COLO668 (cell line): ENCODE measurements at regions not wholly inside any gene's neighbourhood (a gene's known extent, or its start where the extent isn't known, plus 50 kb on each side); places are given as distances from the start of the nearest gene placed in this dataset.
A peak's percentile ranks its signal among the peaks of the same experiment; 100 is the strongest.
"Not testable (repeated sequence)": the region's sequence is repeated elsewhere in the genome, so short reads cannot be mapped to it uniquely, and the experiment has no call there.

Experiments
- DNase-seq: peaks from one replicate; lab custom pipeline; 2025; ENCODE audit not compliant: unreplicated experiment; lab: John Stamatoyannopoulos, UW

DNA sequence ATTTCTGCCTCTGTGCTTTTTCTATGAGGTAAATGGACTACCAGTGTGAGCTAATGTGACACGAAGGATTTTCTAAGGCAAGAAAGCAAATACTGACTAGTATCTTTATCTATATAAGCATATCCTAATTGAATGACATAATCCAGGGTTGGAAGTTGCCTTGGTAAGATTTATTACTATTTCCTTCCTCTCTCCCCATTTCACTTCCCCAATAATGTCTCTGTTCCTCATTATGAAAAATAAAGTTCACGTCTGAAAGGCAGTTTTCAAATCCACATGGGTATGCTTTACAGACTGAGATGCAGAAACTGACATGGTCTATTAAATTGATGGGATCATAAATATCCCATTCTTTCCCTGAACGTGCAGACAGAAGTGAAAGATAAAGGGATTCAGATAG, 86.0 kb downstream of the DTWD1 start:
- no peak for DNase-seq

DNA sequence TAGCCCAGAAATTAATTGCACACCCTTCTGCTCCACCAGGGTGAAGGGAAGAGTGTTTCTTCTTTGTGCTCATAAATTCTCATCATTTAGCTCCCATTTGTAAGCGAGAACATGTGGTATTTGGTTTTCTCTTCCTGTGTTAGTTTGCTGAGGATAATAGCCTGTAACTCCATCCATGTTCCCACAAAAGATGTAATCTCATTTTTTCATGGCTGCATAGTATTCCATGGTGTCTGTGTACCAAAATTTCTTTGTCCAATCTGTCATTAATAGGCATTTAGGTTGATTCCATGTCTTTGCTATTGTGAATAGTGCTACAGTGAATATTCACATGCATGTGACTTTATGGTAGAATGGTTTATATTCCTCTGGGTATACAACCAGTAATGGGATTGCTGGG, 86.8 kb downstream of the DTWD1 start:
- no peak for DNase-seq

DNA sequence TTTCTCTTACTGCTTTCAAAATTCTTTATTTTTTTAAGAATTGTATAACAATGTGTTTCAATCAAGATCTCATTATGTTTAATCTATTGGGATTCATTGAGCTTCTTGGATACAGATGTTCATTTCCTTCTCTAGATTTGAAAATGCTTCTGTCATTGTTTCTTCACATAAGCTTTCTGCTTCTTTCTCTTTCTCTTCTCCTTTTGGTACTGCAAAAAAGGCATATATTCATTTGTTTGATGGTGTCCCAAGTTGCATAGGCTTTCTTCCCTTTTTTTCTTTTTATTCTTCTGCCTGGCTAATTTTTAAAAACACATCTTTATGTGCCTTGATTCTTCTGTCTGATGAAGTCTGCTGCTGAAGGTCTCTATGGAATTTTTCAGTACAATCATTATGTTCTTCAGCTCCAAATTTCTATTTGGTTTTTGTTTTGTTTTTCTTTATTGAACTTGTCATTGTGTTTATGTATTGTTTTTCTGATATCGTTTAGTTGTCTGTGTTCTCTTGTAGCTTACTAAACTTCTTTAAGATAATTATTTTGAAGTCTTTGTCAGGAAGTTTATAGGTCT, 88.9 kb downstream of the DTWD1 start:
- DNase-seq: no peak

DNA sequence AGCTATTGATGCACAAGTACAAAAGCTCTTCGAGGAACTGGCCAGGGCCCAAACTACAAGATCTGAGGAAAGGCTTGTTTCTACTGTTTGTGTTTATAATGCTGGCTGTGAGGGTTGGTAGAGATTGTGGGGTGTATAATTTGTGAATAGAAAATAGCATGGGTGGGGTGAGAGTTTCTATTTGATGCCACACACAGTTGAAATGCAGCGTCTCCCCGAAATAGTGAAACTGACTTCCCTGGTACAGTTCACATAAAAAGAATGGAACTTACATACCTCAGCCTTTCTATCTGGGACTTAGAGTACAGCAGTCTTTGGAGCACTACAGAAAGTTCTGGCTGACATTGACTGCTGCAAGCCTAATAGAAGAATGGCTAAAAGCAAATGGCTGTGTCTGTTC, 91.3 kb downstream of the DTWD1 start:
- no peak for DNase-seq

DNA sequence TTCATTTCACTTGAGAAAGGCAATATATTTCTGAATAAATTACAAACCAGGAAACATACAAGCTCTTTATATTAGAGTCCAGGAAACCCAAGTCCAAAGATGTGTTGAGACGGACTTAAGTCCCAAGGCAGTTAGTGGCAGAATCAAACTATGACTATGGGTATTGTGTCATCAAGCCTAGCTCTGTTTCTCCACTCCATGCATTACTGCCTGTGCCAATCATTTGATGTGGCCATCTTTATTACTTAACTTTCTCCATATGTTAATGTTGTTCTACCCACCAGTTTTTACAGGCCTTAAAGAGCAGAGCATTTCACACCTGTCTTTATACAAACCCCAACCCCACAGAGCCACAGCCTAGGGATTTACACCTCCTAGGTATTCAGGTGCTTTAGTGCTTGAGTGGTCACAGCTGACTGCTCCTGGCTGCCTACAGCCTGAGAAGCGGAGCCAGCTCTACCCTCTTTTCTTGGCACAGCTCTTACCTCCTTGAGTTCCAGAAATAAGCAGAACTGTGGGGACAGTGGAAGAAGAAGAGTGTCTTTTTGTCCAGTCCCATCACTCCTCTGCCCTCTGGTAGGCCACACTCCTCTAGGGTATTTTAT, 92.1 kb downstream of the DTWD1 start:
- DNase-seq: peak; percentile 43

DNA sequence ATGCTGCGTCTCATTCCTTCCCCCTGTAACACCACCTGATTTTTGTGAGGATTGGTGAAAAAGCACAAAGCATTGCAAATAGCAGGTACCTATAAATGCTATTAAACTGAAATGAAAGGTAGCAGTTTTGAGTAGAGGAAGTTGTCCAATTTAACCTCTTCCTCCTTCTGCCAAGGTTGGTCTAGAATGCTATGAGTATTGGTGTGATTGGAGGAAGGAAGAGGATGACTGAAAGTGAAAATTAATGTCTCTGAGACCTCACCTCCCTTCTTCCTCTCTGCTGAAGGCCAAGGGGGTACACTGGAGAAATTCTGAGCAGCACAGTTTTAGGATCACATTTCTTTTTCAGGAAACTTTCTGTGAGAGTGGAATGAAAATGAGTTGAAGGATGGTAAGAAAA, 94.4 kb downstream of the DTWD1 start:
- DNase-seq: no peak

DNA sequence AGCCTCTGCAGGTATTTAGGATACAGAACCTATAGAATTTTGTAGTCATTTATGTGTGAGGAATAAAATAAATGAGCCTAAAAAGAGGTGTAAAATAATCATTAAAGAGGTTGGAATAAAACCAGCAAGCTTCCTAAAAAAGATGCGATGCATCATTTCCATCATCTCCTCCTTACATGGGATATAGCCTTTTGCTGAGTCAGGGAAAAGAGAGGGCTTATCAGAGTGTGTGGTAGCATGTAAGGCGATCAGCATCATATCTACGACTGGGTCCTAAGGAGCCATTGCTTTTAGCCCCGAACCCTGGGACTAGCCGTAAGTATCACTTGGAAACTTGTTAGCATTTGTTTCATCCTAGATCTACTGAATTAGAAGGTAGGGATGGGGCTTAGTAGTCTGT, 94.9 kb downstream of the DTWD1 start:
- no peak for DNase-seq

DNA sequence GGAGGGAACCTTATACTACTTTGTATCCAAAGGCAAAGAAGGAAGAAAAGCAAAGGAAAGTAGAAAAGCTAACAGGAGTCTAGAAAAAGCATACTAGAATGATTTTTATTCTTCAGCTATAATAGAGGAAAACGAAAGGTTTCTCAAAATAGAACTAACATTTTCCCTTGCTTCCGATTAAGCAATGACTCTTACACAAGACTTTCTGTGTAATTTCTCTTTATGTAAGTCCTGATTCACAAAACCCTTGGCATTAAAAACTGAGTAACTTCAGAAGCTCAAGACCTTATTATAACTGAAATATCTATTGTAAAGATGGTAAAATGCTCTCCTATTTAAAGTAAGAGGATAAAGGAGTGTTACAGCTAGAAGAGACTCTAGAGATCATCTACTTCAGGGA, 97.4 kb downstream of the DTWD1 start:
- DNase-seq: no peak

DNA sequence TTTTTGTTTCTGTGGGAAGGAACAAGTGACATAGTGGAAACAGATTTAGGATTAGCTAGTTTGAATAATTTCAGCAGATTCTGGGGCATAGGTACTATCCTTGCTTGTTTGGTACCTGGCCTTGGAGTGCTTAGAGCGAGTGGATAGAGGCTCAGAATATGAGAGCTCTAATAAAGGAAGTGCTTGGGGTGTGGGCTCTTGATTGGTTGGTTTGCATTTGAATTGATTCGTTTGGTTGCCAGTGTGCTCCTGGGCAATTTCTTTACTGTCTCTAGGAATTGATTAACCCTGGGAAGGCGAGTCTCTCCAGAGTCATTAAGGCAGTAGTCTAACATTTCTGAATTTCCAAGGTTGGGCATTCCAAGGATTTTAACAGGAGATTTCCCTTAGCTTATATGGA, 98.0 kb downstream of the DTWD1 start:
- no peak for DNase-seq

DNA sequence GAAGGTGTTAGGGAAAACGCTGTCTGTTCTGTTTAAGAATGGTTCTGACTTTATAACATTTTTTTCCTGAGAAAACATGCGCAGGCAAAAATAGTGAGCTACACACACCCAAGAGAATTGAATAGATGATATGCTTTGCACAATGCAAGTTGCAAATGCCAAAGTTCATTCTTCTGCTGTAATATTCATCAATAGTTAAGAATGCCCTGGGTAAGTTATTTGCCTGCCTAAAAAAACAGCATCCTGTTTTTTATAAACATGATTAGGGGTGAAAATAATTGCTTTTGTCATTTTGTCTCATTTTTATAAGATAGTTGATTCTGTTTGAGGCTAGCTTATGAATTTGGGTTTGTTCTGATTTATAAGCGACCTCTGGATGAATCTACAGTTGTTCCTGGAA, 99.4 kb downstream of the DTWD1 start:
- DNase-seq: no peak

DNA sequence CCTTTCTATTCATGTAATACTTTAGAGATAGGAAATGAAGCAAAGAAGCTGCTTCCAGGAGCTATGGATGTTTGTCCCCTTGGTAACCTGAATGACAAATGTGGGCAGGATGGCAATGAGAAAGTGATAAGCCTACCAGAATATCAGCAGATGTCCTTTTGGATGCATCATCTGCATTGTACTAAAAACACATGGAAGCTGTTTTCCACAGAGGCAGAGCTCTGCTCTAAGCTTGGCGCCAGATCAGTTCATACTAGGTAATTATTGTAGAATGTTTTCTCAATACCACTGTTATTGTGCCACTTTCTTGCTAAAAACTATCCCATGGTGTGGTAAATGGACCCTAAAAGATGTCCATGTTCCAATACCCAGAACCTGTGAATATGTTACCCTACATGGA, 100.2 kb downstream of the DTWD1 start:
- no peak for DNase-seq

DNA sequence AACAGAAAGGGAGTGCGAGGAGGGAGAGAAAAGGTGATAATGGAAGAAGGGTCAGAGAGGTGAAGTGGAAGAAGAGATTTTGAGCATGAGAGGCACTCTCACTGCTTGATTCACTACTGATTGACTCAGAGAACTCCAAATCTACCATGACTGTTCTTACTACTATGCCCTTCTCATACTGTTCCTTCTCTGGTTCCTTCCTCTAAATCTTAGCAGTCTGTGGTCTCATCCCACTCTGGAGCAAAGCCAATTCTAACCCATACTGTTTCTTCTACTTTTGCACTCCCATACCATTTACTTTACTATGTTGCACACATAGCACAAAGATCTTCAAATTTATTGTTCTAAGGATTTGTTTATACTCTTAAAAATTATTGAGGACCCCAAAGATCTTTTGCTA, 100.8 kb downstream of the DTWD1 start:
- DNase-seq: no peak

DNA sequence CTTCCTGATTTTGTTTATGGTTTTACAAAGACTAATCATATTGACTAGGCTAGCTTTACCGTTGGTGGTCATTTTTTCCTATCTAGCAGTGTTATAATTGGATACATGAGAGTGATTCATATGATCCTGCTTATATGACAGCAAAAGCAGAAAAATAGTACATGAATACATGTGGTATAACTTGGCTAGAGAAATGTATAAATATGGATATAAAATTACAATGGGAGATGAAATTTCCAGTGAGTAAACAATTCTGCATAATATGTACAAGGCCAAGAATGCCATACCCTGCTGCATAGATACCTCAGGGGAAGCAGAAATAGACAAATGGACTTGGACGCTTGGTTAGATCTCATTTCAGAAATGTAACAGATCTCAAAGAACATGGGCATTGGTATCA, 103.1 kb downstream of the DTWD1 start:
- DNase-seq: no peak

DNA sequence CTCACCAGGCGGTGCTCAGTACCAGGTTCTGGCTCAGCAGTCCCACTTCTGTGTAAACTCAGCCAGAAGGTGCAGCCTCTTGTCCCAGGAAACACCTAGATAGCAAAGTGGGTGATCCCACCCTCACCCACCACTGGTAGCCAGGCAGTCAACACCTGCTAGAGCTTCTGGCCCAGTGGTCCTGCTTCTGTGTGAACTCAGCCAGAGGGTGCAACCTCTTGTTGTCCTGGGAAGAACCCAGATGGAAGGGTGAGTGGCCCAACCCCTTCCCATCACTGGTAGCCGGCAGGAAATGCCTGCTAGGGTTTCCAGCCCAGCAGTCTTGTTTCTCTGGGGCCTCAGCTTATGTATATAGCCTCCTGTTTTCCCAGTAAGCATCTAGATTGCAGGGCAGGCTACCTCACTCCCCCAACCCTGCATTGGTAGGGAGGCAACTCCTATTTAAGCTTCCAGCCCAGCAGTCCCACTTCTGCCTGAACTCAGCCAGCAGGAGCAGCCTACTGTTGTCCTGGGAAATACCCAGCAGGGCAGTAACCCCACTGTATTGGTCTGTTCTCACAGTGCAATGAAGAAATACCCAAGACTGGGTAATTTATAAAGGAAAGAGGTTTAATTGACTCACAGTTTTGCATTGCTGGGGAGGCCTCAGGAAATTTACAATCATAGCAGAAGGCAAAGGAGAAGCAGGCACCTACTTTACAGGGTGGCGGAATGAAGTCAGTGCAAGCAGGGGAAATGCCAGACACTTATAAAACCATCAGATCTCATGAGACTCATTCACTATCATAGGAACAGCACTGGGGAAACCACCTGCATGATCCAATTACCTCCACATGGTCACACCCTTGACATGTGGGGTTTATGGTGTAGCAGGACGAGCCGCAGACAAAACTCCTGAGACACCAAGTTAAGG, 110.6 kb downstream of the DTWD1 start:
- DNase-seq: no peak

DNA sequence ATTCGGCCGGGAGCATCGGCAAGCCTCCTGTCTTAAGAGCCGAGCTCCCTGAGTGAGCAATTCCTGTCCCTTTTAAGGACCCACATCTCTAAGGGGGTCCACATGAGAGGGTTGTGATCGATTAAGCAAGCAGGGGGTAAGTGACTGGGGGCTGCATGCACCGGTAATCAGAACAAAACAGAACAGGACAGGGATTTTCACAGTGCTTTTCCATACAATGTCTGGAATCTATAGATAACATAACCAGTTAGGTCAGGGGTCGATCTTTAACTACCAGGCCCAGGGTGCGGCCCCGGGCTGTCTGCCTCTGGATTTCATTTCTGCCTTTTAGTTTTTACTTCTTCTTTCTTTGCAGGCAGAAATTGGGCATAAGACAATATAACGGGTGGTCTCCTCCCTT, 111.3 kb downstream of the DTWD1 start:
- DNase-seq: not testable (repeated sequence)

DNA sequence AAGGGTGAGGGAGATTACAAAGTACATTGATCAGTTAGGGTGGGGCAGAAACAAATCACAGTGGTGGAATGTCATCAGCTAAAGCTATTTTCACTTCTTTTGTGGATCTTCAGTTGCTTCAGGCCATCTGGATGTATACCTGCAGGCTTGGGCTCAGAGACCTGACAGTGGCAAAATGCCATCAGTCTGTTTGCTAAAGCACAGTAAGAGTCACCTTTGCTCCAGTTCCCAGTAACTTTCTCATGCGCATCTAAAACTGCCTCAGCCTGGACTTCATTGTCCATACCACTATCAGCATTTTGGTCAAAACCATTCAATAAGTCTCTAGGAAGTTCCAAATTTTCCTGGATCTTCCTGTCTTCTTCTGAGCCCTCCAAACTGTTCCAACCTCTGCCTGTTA, 113.2 kb downstream of the DTWD1 start:
- not testable (repeated sequence) for DNase-seq

DNA sequence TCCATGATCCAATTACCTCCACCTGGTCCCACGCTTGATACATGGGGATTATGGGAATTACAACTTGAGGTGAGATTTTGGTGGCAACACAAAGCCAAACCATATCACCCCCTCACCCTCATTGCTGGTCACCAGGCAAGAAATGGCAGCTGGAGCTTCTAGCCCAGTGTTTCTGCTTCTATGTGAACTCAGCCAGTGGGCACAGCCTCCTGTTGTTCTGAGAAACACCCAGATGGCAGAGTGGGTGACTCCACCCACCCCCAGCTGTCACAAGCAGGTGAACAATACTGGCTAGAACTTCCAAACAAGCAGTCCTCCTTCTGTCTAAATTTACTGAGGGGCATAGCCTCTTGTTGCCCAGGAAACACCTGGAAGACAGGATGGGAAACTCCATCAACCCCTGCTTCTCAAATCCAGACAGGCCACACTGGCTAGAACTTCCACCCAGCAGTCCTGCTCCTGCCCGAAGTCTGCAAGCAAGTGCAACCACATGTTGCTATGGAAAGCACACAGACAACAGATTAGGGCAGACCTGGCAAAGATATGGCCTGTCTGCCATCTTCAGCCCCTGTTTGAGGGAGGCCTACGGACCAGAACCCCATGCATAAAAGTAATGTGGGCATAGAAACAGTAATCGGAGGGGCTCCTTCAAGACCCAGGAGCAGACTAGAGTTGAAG, 114.1 kb downstream of the DTWD1 start:
- no peak for DNase-seq

DNA sequence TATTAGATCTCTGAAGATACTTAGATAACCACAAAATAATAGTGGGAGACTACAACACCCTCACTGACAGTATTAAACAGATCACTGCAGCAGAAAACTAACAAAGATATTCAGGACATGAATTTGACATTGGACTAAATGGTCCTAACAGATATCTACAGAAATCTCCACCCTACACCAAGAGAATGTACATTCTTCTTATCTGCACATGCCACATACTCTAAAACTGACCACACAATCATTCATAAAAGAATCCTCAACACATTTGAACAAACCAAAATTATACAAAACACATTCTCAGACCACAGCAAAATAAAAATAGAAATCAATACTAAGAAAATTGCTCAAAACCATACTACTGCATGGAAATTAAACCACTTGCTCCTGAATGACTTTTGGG, 116.3 kb downstream of the DTWD1 start:
- DNase-seq: no peak

DNA sequence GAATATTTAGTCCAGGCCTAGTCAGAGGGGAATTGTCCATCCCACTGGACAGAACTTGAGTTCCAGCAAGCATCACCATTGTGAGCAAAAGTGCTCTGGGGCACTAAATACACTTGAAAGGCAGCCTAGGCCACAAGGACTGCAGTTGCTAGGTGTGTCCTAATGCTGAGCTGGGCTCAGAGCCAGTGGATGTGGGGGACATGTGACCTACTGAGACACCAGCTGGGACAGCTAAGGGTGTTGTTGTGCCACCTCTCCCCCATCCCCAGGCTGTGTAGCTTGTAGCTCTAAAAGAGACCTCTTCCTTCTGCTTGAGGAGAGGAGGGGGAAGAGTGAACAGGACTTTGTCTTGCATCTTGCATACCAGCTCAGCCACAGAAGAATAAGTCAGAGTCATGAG, 120.9 kb downstream of the DTWD1 start:
- peak; percentile 56 for DNase-seq

DNA sequence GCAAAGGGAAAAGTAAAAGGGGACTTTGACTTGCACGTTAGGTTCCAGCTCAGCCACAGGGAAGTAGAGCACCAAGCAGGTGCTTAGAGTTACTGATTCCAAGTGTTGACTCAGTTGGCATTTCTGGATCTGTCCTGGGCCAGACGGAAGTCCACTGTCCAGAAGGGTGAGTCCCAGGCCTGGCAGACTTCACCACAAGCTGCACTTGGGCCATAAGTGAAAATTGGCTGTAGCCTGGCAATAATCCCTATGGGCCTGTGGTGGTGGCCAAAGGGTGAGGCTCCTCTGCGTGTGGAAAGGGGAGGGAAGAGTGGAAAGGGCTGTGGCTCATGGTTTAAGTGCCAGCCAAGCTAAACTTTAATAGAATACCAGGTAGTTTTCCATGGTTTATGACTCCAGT, 121.5 kb downstream of the DTWD1 start:
- DNase-seq: no peak

DNA sequence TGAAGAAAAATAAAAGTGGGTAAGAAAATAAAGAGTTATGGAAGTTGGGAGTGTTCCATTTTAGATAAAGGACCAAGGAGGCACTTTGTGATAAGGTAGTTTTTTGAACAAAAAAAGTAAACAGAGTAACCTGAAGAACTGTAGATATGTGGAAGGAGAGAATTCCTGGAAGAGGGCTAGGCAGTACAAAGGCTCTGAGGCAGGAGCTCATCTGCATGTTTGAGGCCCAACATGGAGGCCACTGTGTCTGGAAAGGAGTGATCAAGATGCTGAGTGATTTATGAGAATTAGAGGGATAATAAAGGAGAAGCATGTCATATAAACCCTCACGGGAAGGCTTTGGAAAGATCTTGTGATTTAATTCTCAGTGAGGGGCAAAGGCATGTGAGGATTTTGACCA, 126.5 kb downstream of the DTWD1 start:
- DNase-seq: no peak

DNA sequence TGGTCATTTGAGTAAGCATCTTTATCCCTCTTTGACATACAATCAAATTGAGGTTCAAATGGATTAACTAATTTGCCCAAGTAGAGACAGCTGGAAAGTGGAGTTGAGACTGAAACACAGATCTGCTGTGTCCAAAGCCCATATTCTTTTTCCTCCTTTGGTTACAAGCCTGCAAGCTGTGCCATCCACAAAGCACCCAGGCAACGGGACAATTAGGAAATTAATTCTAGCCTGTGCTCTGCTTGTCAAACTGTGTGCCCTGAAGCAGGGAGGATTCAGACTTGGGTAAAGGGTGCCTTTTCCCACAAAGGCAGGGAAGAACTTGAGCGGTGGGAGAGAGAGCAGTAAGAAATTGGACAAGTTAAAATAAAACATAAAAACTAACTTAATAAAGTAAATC, 127.9 kb downstream of the DTWD1 start:
- DNase-seq: no peak
